Islet of Langerhans (tissue), 1 donor: ENCODE measurements at regions not wholly inside any gene's neighbourhood (a gene's known extent, or its start where the extent isn't known, plus 50 kb on each side); places are given as distances from the start of the nearest gene placed in this dataset.

Experiments
- FAIRE-seq: peaks from one replicate; lab custom pipeline; 2011; peaks lifted over from hg19 to GRCh38; lab: Jason Lieb, UNC

DNA sequence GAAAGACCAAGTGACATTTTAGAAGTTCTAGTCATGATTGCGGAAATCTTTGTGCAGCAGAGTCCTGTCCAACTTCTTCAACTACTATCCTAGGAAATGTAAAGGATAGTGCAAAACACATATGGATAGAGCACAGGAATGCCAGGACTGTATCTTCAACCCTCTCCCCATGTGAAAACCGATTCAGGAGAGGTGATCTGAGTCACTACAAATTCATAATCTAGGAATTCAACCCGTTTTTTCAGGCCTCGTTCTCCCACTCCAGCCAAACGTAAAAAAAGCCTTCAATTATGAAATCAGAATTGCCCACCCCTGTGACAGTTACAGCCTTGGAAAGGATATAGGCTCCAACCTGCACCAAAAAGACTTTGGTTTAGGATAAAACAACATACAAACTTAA, 52.9 kb upstream of the RGS1 start:
- FAIRE-seq: no peak

DNA sequence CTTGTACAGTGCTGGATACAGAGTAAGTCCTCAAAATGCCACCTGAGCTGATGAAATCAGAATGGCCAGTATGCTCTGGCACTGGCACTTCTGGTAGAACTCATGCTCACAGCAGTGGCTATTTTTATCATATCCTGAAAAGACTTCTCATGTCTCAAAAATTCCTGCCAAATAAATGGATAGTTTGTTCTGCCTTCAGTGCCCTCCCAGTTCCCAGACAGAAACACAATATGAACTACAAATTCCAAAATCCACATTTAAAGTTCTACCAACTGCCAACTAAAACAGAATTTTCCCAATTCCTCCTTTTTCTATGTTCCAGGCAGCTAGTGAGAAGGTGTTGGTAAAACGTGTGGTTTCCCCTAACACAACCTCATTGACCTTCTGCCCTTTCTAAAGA, 51.4 kb upstream of the RGS1 start:
- FAIRE-seq: no peak
